Loucy (cell line): ENCODE measurements at regions not wholly inside any gene's neighbourhood (a gene's known extent, or its start where the extent isn't known, plus 50 kb on each side); places are given as distances from the start of the nearest gene placed in this dataset.

Source experiments
- H2AFZ ChIP-seq: fragments of 200-600 bp; sonication (generic); 2 replicates; pipeline ENCODE4 v1.6.0; 2016; ENCODE audit warnings: antibody characterized with exemption, mild to moderate bottlenecking, low read length, moderate library complexity
- H3F3A ChIP-seq: fragments of 200-600 bp; 2 replicates; pipeline ENCODE4 v1.6.0; 2016; ENCODE audit warnings: antibody characterized with exemption, low read depth, mild to moderate bottlenecking
- H3K27me3 ChIP-seq: fragments of 200-600 bp; sonication (generic); 2 replicates; pipeline ENCODE4 v1.6.1; 2014; ENCODE audit warnings: low read length, mild to moderate bottlenecking; ENCODE audit not compliant: insufficient read depth, poor library complexity, severe bottlenecking
- H3K36me3 ChIP-seq: fragments of 200-600 bp; sonication (generic); 2 replicates; pipeline ENCODE4 v1.6.1; 2016; ENCODE audit warnings: low read length; ENCODE audit not compliant: insufficient read depth
- H3K4me1 ChIP-seq: fragments of 200-600 bp; sonication (generic); 2 replicates; pipeline ENCODE4 v1.5.1; 2014; ENCODE audit warnings: low read length, mild to moderate bottlenecking; ENCODE audit not compliant: insufficient read depth, poor library complexity, severe bottlenecking
- H3K4me2 ChIP-seq: fragments of 200-600 bp; sonication (generic); 2 replicates; pipeline ENCODE4 v1.6.0; 2014; ENCODE audit warnings: antibody characterized with exemption, low read length, low read depth, mild to moderate bottlenecking; ENCODE audit not compliant: poor library complexity, severe bottlenecking
- H3K4me3 ChIP-seq: fragments of 200-600 bp; sonication (generic); 2 replicates; pipeline ENCODE4 v1.5.1; 2014; ENCODE audit warnings: low read length, mild to moderate bottlenecking, mixed read lengths; ENCODE audit not compliant: poor library complexity, severe bottlenecking
- H3K79me2 ChIP-seq: fragments of 200-600 bp; sonication (generic); 2 replicates; pipeline ENCODE4 v1.6.1; 2014; ENCODE audit warnings: low read length; ENCODE audit not compliant: insufficient read depth
- H3K9ac ChIP-seq: fragments of 200-600 bp; sonication (generic); 2 replicates; pipeline ENCODE4 v1.6.0; 2014; ENCODE audit warnings: mild to moderate bottlenecking, low read depth, low read length, moderate library complexity; ENCODE audit not compliant: poor library complexity, severe bottlenecking
- H3K9me2 ChIP-seq: fragments of 200-600 bp; sonication (generic); replicated peaks from 2 replicates; pipeline ENCODE4 v1.6.1; 2016; ENCODE audit warnings: low read depth, low read length, mixed read lengths
- H3K9me3 ChIP-seq: fragments of 200-600 bp; sonication (generic); 2 replicates; pipeline ENCODE4 v1.6.1; 2014; ENCODE audit warnings: mild to moderate bottlenecking, antibody characterized with exemption, low read length, low read depth; ENCODE audit not compliant: insufficient read depth
- H4K20me1 ChIP-seq: fragments of 200-600 bp; sonication (generic); 2 replicates; pipeline ENCODE4 v1.6.0; 2014; ENCODE audit warnings: antibody characterized with exemption, low read length, mild to moderate bottlenecking; ENCODE audit not compliant: insufficient read depth, poor library complexity, severe bottlenecking
- CTCF ChIP-seq: fragments of 200-600 bp; sonication (generic); conservative IDR thresholded peaks from 2 replicates; pipeline ENCODE4 v1.5.1; 2014; ENCODE audit warnings: mild to moderate bottlenecking, antibody characterized with exemption, low read length
- EZH2phosphoT487 ChIP-seq: fragments of 200-600 bp; IDR thresholded peaks from 2 replicates; pipeline ENCODE4 v1.6.1; 2018; ENCODE audit warnings: antibody characterized with exemption, mild to moderate bottlenecking, moderate library complexity, borderline replicate concordance

GRCh38 chr5:118354797-118355196, 633.5 kb downstream of the DTWD2 start:
- Histone ChIP-seq H3K9ac (no peak overlapping the region), H3F3A (no peaks in the 10 kb centered on the region), H3K36me3 (no peaks in the 10 kb centered on the region), H3K4me2 (no peak overlapping the region), H3K27me3 (no peaks in the 10 kb centered on the region), H3K79me2 (no peaks in the 10 kb centered on the region), H2AFZ (no peak overlapping the region), H3K9me3 (no peaks in the 10 kb centered on the region), H3K4me3 (no peak overlapping the region), H4K20me1 (no peaks in the 10 kb centered on the region), H3K4me1 (no peaks in the 10 kb centered on the region), H3K9me2 (no peaks in the 10 kb centered on the region)
- TF ChIP-seq CTCF (no peak), EZH2phosphoT487 (no peak)

- Histone ChIP-seq H3K4me3 (no peak overlapping the region), H3K27me3 (no peaks in the 10 kb centered on the region), H3K36me3 (no peaks in the 10 kb centered on the region), H3K4me1 (no peaks in the 10 kb centered on the region), H3F3A (no peaks in the 10 kb centered on the region), H3K4me2 (no peak overlapping the region), H2AFZ (no peak overlapping the region), H3K9ac (no peak overlapping the region), H4K20me1 (no peaks in the 10 kb centered on the region), H3K9me3 (no peaks in the 10 kb centered on the region), H3K79me2 (no peaks in the 10 kb centered on the region), H3K9me2 (no peaks in the 10 kb centered on the region)
- TF ChIP-seq CTCF (no peak), EZH2phosphoT487 (no peak)
Observed at GRCh38 chr5:118353970-118354369, 634.4 kb downstream of the DTWD2 start.

GRCh38 chr5:118336468-118336867, 651.9 kb downstream of the DTWD2 start:
- no peak overlapping the region for H2AFZ ChIP-seq
- no peaks in the 10 kb centered on the region for H3K9me3 ChIP-seq
- H3K9me2 ChIP-seq: no peaks in the 10 kb centered on the region
- H3K4me1 ChIP-seq: no peaks in the 10 kb centered on the region
- H3F3A ChIP-seq: no peaks in the 10 kb centered on the region
- no peak overlapping the region for H3K4me2 ChIP-seq
- TF ChIP-seq CTCF (no peak), EZH2phosphoT487 (no peak)
- H3K9ac ChIP-seq: no peak overlapping the region
- H3K36me3 ChIP-seq: no peaks in the 10 kb centered on the region
- no peaks in the 10 kb centered on the region for H4K20me1 ChIP-seq
- no peaks in the 10 kb centered on the region for H3K27me3 ChIP-seq
- H3K4me3 ChIP-seq: no peak overlapping the region
- H3K79me2 ChIP-seq: no peaks in the 10 kb centered on the region
